GM21786 (cell line): ENCODE measurements at regions not wholly inside any gene's neighbourhood (a gene's known extent, or its start where the extent isn't known, plus 50 kb on each side); places are given as distances from the start of the nearest gene placed in this dataset.

Source experiments
- ATAC-seq: cut with Tn5 transposase; IDR thresholded peaks from one replicate; pipeline ENCODE4 v1.9.1; 2021; ENCODE audit not compliant: unreplicated experiment

GRCh38 chr1:221067721-221068120 lies 188.5 kb downstream of the HLX start:
- ATAC-seq: no peak

- ATAC-seq: peak; percentile 90
Measured at GRCh38 chr1:221069178-221069903, 190.1 kb downstream of the HLX start.

- ATAC-seq: no peak
Measured at GRCh38 chr1:221069986-221070385, 190.7 kb downstream of the HLX start.

GRCh38 chr1:221071777-221072176 lies 192.5 kb downstream of the HLX start:
- no peak for ATAC-seq

GRCh38 chr1:221072214-221072613 lies 193.0 kb downstream of the HLX start:
- no peak for ATAC-seq

GRCh38 chr1:221074332-221074731 lies 195.1 kb downstream of the HLX start:
- no peak for ATAC-seq

- ATAC-seq: no peak
Measured at GRCh38 chr1:221075911-221076310, 196.7 kb downstream of the HLX start.

GRCh38 chr1:221076391-221076811 lies 197.2 kb downstream of the HLX start:
- ATAC-seq: no peak

GRCh38 chr1:221078260-221078965 lies 199.2 kb downstream of the HLX start:
- ATAC-seq: no peak

GRCh38 chr1:221083902-221084301 lies 204.7 kb downstream of the HLX start:
- ATAC-seq: no peak

GRCh38 chr1:221084681-221085080 lies 205.4 kb downstream of the HLX start:
- no peak for ATAC-seq

GRCh38 chr1:221085701-221086375 lies 206.6 kb downstream of the HLX start:
- no peak for ATAC-seq

- ATAC-seq: no peak
Measured at GRCh38 chr1:221087919-221088318, 208.7 kb downstream of the HLX start.

GRCh38 chr1:221089273-221089672 lies 210.0 kb downstream of the HLX start:
- no peak for ATAC-seq

- ATAC-seq: no peak
Measured at GRCh38 chr1:221089803-221090202, 210.6 kb downstream of the HLX start.

GRCh38 chr1:221093903-221094791 lies 214.9 kb downstream of the HLX start:
- no peak for ATAC-seq

- ATAC-seq: no peak
Measured at GRCh38 chr1:221097479-221098281, 218.4 kb downstream of the HLX start.

GRCh38 chr1:221098471-221099405 lies 219.5 kb downstream of the HLX start:
- no peak for ATAC-seq
